ENCODE measurements at regions not wholly inside any gene's neighbourhood (a gene's known extent, or its start where the extent isn't known, plus 50 kb on each side); places are given as distances from the start of the nearest gene placed in this dataset. TPM values are rescaled to one million over a fixed set of nuclear protein-coding genes. Genes with fewer than 3 reads are reported as not detected.

GRCh38 chr4:182188622-182189021 lies 54.6 kb upstream of the TENM3 start:
- no peak for TF ChIP-seq CTCF (IDR thresholded peaks at IDR 0.05; ENCODE audit: insufficient read depth, low read depth, low read length)
- DNase-seq (ENCODE audit: low read depth) = no peak
- H3K4me3 ChIP-seq (ENCODE audit: low read depth, low read length) = no peak overlapping the region

GRCh38 chr4:182189103-182189878 lies 53.9 kb upstream of the TENM3 start:
- peak; percentile 73 for DNase-seq (ENCODE audit: low read depth)

GRCh38 chr4:182190306-182190705 lies 52.9 kb upstream of the TENM3 start:
- DNase-seq (ENCODE audit: low read depth) = no peak
- no peak overlapping the region for H3K4me3 ChIP-seq (ENCODE audit: low read depth, low read length)
- no peak for TF ChIP-seq CTCF (IDR thresholded peaks at IDR 0.05; ENCODE audit: insufficient read depth, low read depth, low read length)

More at GRCh38 chr4:182189103-182189878, 53.9 kb upstream of the TENM3 start:
- H3K4me3 ChIP-seq (ENCODE audit: low read depth, low read length) = no peak overlapping the region
- TF ChIP-seq CTCF (IDR thresholded peaks at IDR 0.05; ENCODE audit: insufficient read depth, low read depth, low read length) = no peak

- H3K4me3 ChIP-seq (ENCODE audit: low read depth, low read length) = no peak overlapping the region
- no peak for TF ChIP-seq CTCF (IDR thresholded peaks at IDR 0.05; ENCODE audit: insufficient read depth, low read depth, low read length)
- DNase-seq (ENCODE audit: low read depth) = peak; percentile 69
Measured at GRCh38 chr4:182192511-182193181, 50.6 kb upstream of the TENM3 start.

GRCh38 chr4:182193311-182193710 lies 49.9 kb upstream of the TENM3 start:
- TF ChIP-seq CTCF (IDR thresholded peaks at IDR 0.05; ENCODE audit: insufficient read depth, low read depth, low read length) = no peak
- no peak overlapping the region for H3K4me3 ChIP-seq (ENCODE audit: low read depth, low read length)
- DNase-seq (ENCODE audit: low read depth) = no peak

Small RNAs in the stretch of these regions (small RNA-seq; reads per million reads assigned to genes)
- gene AC018710.1 (not detected), gene AC019235.1 (not detected), gene MIR1305 (0.47 reads per million), gene RF00571 (not detected), gene RN7SKP13 (not detected), gene RNA5SP173 (not detected), gene RNU1-45P (not detected)
